ENCODE measurements at regions not wholly inside any gene's neighbourhood (a gene's known extent, or its start where the extent isn't known, plus 50 kb on each side); places are given as distances from the start of the nearest gene placed in this dataset.

GRCh38 chr2:176733698-176734430, 464.6 kb downstream of the MTX2 start:
- no peak for DNase-seq

DNA sequence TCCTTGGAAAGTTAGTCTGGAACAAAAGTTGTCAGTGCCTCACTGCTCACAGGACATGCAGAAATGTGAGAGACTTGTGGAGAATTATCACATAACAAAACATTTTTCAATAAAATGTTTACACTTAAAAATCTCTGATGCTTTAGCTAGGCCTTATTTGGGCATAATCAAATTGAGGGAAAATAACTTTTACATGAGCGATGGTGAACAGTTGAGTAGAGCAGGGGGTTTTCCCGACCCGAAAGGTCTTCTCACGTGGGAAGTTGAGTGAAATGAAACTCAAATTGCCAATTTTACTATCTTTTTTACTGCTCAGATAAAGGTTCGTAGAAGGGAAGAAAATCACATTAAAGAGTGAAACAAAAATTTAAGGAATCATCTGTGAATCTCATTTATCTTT, 465.6 kb downstream of the MTX2 start:
- no peak for DNase-seq

- DNase-seq = no peak
Measured at GRCh38 chr2:176742271-176742670, 470.3 kb upstream of the HNRNPA3 start.

DNA sequence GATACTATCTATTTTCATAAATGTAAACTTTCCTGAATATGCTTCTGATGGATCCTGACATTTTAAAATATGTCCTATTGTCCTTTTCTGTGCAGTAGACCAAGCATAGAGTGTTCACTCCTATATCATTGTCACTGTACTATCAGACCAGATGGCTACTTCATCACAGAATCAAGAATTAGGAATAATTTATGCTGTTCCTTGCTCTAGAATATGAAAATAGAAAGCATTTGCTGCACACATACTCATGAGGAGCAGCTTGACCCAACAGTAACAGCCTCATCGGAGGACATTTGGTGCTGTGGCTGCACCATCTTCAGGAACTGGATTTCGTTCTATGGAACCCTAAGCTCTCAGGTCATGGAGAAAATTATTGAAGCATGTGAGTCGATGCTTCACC, 468.9 kb upstream of the HNRNPA3 start:
- DNase-seq = no peak

DNA sequence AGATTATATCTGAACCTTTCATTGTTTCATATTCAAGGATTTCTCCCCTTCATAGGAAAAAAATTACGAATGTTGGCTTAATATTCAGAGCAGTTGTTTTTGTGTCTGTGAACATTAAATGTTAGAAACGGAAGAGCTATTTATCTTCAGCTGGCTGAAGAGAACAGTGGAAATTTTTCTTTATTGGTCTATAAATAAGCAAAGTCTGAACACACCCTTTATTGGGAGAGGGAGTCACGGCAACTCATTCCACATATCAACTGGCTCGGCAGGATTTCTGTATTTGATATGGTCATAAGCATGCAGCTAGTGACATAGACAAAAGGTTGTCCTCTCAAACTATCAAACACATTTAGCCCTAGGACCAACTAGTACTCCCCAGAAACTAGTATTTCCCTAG, 468.4 kb upstream of the HNRNPA3 start:
- DNase-seq = no peak

GRCh38 chr2:176745543-176746200, 466.9 kb upstream of the HNRNPA3 start:
- DNase-seq = no peak

DNA sequence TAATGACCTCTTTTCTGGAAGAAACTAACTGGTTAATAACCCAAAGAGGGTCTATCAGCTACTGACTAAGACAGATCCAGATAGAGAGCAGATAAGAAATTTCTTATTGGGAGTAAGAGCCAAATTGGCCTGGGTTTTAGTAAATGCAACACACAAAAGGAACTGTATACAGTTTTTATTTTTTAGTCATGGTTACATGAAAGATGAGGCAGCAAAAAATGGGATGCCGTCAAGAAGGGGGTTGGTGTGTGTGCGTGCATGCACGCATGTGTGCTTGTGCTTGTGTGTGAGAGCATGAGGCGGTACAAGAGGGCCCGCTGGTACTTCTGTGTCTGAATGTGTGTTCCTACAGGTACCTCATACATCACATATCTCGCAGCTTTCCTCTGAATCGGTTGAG, 466.2 kb upstream of the HNRNPA3 start:
- no peak for DNase-seq

- DNase-seq = no peak
Measured at GRCh38 chr2:176747506-176747905, 465.1 kb upstream of the HNRNPA3 start.

GRCh38 chr2:176747928-176748327, 464.7 kb upstream of the HNRNPA3 start:
- DNase-seq = no peak

- no peak for DNase-seq
Measured at GRCh38 chr2:176748662-176749061, 463.9 kb upstream of the HNRNPA3 start.

DNA sequence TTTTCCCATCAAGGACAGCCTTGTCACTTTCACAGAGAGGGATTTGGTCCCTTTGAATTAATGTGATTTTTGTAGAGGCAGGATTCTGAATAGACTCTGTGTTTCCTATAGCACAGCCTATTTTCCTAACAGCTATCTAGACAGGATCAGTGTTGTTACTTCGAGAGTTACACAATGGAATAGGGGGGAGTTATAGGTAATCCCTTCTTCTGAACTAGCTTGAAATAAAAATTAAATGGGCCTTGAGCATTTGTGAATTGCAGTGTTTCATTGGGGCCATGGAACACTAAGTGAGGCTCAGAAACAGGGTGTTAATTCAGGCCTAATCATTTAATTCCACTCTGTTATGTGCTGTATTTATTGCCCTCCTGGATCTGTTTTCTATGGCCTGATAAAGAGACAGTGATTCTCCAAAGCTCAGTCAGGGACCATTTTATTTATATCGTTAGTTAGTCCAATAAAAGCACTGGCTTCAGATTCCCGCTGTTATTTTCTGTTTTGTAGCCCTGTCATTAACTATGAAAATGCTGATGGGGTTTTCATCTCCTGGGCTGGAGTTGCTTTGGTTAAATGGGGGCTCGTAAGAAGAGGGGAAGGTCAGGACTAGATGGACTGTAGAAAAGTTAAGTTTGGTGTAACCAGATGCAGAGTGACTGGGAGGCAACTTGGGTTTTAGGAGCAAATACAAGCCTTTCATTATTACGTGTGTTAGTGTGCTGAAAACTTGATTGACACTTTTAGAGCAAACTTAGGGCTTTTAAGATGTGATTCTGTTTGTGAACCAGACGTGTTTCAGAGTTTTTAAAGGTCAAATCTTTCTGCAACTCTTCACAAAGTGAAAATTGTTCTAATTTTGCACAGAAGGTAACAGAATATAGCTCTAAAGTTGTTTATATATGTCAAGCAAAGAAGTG, 461.0 kb upstream of the HNRNPA3 start:
- DNase-seq = no peak

DNA sequence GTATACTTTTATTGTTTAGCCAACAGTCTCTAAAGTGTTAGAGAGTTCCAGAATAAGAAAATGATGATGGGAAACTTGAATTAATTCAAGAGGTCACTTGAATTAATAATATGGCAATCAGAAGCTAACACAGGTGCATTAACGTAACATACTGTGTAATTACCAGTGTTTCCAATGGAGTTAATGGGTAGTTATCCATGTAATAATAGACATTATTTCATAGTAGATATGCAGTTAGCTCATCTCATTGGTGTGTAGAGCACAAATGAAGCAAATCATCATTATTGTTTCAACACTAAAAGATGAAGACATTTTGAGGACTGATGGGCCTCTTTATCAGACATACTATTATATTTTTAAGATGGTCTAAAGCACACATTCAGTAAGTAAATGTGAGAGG, 460.3 kb upstream of the HNRNPA3 start:
- no peak for DNase-seq

GRCh38 chr2:176753205-176753604, 459.4 kb upstream of the HNRNPA3 start:
- no peak for DNase-seq

DNA sequence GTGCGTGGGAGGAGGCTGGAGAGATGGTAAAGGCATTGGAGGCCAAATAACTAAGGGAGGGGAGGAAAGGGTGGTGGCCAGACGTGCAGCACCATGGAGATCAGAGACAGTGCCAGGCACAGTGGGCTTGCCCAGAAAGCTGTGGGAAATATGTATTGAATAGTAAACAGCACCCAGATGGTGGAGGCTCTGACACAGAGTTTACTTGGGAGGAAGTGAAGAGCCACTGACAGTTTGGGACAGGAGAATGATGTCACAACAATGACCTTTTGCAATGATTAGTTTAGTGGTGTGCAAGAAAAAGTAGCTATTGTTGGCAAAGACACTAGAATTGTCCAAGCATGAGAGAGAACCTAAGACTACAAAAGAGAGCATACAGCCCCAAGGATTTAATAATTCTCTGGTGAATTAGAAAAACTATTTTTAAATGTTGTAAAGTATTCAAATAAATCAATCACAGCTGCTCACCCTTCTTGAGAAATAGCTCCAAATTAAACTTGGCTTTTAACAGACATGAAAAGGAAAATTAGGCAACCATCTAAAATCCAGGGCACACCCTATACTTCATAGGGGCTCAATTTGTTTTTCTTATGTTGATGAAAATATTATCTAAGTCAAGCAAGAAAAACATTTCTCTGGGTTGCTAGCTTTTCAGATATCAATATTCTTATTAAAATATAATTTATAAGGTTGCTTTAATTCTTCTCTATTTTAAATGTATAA, 458.7 kb upstream of the HNRNPA3 start:
- DNase-seq = no peak

- no peak for DNase-seq
Measured at GRCh38 chr2:176755537-176756135, 457.0 kb upstream of the HNRNPA3 start.

- no peak for DNase-seq
Measured at GRCh38 chr2:176758426-176758825, 454.2 kb upstream of the HNRNPA3 start.

GRCh38 chr2:176760439-176760838, 452.2 kb upstream of the HNRNPA3 start:
- no peak for DNase-seq

GRCh38 chr2:176763130-176763529, 449.5 kb upstream of the HNRNPA3 start:
- DNase-seq = no peak

- no peak for DNase-seq
Measured at GRCh38 chr2:176763851-176764404, 448.7 kb upstream of the HNRNPA3 start.

DNA sequence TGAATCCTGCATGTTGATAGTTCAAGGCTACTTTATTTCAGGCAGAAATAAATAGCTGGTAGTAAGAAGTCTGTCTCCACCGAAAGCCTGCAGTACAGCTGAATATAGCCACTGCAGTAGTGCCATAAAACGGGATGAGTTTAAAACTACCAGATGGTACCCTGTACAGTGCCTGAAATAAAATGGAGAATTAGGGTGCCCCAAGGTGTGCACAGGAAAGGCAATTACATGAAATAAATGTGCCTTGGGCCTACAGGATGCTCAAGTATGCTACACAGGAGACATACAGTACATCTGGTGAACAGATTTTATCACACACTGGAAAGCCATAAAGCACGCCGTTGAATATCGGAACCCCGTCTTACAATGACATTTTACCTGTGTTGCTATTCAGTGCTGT, 447.7 kb upstream of the HNRNPA3 start:
- no peak for DNase-seq

DNA sequence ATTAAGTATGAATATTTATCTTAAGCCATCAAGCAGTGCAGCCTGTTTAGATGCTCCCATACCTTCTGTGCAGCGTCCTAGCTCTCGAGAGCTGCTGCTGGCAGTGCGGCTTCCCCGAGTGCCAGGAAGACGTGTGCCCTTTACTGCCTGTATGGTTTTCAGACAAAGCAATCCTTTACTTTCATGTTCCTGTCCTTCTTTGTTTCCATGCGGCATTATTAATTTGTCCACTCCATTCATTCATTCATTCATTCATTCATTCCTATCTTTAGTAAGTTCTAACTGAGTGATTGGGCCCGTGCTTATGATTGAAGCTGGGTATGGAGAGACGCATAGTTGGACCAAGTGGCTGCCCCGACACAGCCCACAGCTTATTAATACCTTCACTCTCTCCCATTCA, 446.6 kb upstream of the HNRNPA3 start:
- no peak for DNase-seq

GRCh38 chr2:176768185-176768584, 444.4 kb upstream of the HNRNPA3 start:
- no peak for DNase-seq
